GM12874 (cell line): ENCODE measurements at regions not wholly inside any gene's neighbourhood (a gene's known extent, or its start where the extent isn't known, plus 50 kb on each side); places are given as distances from the start of the nearest gene placed in this dataset.

ENCODE experiments used
- TF ChIP-seq, protein P1 (sequence below): IDR thresholded peaks from 2 replicates; pipeline ENCODE4 v1.5.1; 2011; ENCODE audit warnings: low read depth, mild to moderate bottlenecking, control low read depth, low read length, moderate library complexity; ENCODE audit not compliant: insufficient read depth

DNA sequence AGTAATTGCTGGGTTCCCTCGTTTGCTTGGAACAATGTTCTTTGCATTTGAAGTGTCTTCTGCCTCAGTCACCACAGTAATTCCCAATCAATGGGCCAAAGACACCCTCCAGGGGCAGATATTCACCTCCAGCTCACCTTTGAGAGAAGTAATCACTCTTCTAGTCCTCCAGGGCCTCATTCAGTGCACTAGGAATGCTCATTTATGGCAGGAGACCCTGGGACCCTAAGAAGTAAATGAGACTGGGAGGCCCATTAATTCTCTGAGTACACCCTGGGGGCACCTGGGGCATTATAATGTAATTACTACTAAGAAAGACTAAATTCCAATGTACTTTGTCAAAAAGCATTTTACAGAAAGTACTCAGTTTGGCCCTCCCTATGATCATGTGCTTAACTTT is 158.2 kb upstream of the XYLT1 start:
- TF ChIP-seq, protein P1, sequence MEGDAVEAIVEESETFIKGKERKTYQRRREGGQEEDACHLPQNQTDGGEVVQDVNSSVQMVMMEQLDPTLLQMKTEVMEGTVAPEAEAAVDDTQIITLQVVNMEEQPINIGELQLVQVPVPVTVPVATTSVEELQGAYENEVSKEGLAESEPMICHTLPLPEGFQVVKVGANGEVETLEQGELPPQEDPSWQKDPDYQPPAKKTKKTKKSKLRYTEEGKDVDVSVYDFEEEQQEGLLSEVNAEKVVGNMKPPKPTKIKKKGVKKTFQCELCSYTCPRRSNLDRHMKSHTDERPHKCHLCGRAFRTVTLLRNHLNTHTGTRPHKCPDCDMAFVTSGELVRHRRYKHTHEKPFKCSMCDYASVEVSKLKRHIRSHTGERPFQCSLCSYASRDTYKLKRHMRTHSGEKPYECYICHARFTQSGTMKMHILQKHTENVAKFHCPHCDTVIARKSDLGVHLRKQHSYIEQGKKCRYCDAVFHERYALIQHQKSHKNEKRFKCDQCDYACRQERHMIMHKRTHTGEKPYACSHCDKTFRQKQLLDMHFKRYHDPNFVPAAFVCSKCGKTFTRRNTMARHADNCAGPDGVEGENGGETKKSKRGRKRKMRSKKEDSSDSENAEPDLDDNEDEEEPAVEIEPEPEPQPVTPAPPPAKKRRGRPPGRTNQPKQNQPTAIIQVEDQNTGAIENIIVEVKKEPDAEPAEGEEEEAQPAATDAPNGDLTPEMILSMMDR, result no peak

DNA sequence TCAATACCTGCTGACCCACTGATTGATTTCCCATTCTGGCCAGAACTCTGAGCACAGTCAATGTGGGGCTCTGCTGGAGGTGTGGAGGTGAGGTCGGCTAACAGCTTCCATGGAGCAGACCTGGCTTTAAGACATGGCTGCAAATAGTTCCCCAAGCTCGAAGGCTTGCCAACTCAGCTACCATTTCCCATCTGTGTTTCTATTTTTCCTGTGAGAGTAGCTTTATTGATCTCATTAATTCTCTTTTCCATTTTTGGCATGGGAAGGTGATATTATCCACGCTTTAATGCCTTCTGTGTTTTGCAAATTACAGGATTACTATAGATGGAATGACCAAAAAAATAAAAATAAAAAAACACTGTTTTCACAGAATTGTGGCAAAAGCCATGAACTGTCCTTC is 151.6 kb upstream of the XYLT1 start:
- TF ChIP-seq, protein P1, result no peak

DNA sequence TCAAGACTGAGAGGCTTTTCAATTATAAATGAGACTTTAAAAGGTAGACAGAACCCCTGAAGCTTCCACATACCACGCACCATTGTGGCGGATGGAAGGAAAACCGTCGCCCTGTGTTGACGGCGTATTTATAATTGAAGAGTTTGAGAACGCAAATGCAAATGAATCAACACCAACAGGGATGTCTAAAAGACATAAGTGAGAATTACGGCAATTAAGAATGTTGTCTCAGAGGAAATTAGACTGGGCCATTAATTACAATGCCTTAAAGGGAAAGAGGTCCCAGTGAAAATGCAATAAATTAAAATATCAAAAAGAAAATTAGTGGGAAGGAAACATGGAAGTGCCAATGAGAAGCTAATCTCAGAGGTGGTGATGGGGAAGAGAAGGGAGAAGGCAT is 148.5 kb upstream of the XYLT1 start:
- TF ChIP-seq, protein P1, result no peak

- TF ChIP-seq, protein P1, result no peak
Observed at GRCh38 chr16:17617021-17617552, 146.3 kb upstream of the XYLT1 start.

DNA sequence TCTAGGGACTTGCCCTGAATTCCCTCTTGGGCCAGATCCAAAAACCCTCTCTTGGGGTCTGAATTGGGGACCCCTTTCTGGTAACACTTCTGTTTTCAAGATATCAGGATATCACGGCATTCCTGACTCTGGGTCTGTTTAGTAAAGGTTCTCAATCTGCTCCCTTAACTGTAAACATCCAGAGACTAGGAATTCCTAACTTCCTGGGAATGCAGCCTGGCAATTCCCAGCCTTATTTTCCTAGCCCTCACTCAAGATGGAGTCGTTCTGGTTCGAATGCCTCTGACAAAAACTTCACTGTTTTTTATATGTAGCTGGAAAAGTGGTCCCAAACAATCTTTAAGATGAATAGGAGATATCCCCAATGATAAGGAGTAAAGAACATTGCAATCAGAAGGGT is 141.6 kb upstream of the XYLT1 start:
- TF ChIP-seq, protein P1, result no peak

DNA sequence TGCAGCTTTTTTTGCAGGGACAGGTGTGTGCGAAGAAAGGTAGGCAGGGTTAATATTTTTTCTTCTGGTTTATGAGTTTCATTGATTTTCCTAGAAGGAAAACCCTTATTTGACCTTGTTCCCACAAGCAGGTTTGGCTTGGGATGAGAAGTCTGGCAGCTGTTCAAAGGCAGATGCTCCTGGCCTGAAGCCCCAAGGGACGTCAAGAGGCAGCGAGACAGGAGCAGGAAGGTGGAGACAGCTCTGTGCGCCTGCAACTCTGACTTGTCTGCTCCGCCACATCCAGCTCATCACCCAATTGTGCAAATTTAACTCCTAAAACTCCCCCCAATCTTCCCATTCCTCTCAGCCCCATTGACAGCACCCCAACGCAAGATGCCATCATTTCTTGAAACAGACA is 136.8 kb upstream of the XYLT1 start:
- TF ChIP-seq, protein P1, result no peak

GRCh38 chr16:17607075-17607509 is 136.3 kb upstream of the XYLT1 start:
- TF ChIP-seq, protein P1, result no peak
